ENCODE measurements at regions not wholly inside any gene's neighbourhood (a gene's known extent, or its start where the extent isn't known, plus 50 kb on each side); places are given as distances from the start of the nearest gene placed in this dataset.

GRCh38 chr12:5186715-5187114 is 143.0 kb downstream of the KCNA5 start:
- TF ChIP-seq, protein P1, sequence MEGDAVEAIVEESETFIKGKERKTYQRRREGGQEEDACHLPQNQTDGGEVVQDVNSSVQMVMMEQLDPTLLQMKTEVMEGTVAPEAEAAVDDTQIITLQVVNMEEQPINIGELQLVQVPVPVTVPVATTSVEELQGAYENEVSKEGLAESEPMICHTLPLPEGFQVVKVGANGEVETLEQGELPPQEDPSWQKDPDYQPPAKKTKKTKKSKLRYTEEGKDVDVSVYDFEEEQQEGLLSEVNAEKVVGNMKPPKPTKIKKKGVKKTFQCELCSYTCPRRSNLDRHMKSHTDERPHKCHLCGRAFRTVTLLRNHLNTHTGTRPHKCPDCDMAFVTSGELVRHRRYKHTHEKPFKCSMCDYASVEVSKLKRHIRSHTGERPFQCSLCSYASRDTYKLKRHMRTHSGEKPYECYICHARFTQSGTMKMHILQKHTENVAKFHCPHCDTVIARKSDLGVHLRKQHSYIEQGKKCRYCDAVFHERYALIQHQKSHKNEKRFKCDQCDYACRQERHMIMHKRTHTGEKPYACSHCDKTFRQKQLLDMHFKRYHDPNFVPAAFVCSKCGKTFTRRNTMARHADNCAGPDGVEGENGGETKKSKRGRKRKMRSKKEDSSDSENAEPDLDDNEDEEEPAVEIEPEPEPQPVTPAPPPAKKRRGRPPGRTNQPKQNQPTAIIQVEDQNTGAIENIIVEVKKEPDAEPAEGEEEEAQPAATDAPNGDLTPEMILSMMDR (IDR thresholded peaks at IDR 0.05), result no peak
- TF ChIP-seq POLR2A (IDR thresholded peaks at IDR 0.05) (no peak), EP300 (IDR thresholded peaks at IDR 0.05) (no peak), POLR2AphosphoS5 (IDR thresholded peaks at IDR 0.05) (no peak)

Data from gastroesophageal sphincter (tissue), 3 donors.